DND-41 (cell line): ENCODE measurements at regions not wholly inside any gene's neighbourhood (a gene's known extent, or its start where the extent isn't known, plus 50 kb on each side); places are given as distances from the start of the nearest gene placed in this dataset.

Experiments
- ATAC-seq: fragments of 200-7000 bp; cut with Tn5 transposase; 3 replicates; pipeline ENCODE4 v1.9.1; 2021; ENCODE audit warnings: low read depth; ENCODE audit not compliant: insufficient read depth
- DNase-seq: peaks from one replicate; pipeline ENCODE4 v3.0.0-alpha.2; 2020
- H2AFZ ChIP-seq: 2 replicates; pipeline ENCODE4 v1.6.0; 2012; ENCODE audit warnings: low read depth, low read length
- H3K27ac ChIP-seq: 2 replicates; pipeline ENCODE4 v1.5.1; 2012; ENCODE audit warnings: low read length, inconsistent platforms
- H3K27me3 ChIP-seq: fragments of 200-600 bp; sonication (generic); 2 replicates; pipeline ENCODE4 v1.6.0; 2012; ENCODE audit warnings: low read length, mild to moderate bottlenecking, inconsistent platforms; ENCODE audit not compliant: insufficient read depth, poor library complexity
- H3K36me3 ChIP-seq: 2 replicates; pipeline ENCODE4 v1.5.1; 2012; ENCODE audit warnings: low read length, inconsistent platforms; ENCODE audit not compliant: insufficient read depth
- H3K4me1 ChIP-seq: 2 replicates; pipeline ENCODE4 v1.5.1; 2012; ENCODE audit warnings: mild to moderate bottlenecking, low read length; ENCODE audit not compliant: insufficient read depth
- H3K4me2 ChIP-seq: 2 replicates; pipeline ENCODE4 v1.6.0; 2012; ENCODE audit warnings: mild to moderate bottlenecking, moderate library complexity, low read length, inconsistent platforms; ENCODE audit not compliant: insufficient read depth
- H3K4me3 ChIP-seq, 2 experiments: fragments of 200-600 bp in 1 of 2; shearing (Covaris generic) in 1 of 2; 2 replicates each; pipeline ENCODE4 v1.5.1; 2012 to 2016; ENCODE audit warnings: inconsistent platforms in 2 of 2, low read length in 2 of 2, mild to moderate bottlenecking in 2 of 2, low read depth in 1 of 2, moderate library complexity in 1 of 2
- H3K79me2 ChIP-seq: 2 replicates; pipeline ENCODE4 v1.6.0; 2012; ENCODE audit warnings: low read length, inconsistent platforms; ENCODE audit not compliant: insufficient read depth
- H3K9ac ChIP-seq: 2 replicates; pipeline ENCODE4 v1.6.0; 2012; ENCODE audit warnings: low read depth, mild to moderate bottlenecking, inconsistent platforms, low read length, moderate library complexity
- H3K9me3 ChIP-seq: 2 replicates; pipeline ENCODE4 v1.5.1; 2012; ENCODE audit warnings: low read length, moderate library complexity, mild to moderate bottlenecking, inconsistent platforms; ENCODE audit not compliant: insufficient read depth, severe bottlenecking
- H4K20me1 ChIP-seq: 2 replicates; pipeline ENCODE4 v1.6.0; 2012; ENCODE audit warnings: low read length; ENCODE audit not compliant: insufficient read depth
- EZH2 ChIP-seq: IDR thresholded peaks from 3 replicates; pipeline ENCODE4 v1.6.1; 2012; ENCODE audit warnings: borderline replicate concordance, low read depth, mild to moderate bottlenecking, moderate library complexity, low read length, inconsistent platforms; ENCODE audit not compliant: severe bottlenecking
- TF ChIP-seq, protein P1 (sequence below): IDR thresholded peaks from 2 replicates; pipeline ENCODE4 v1.5.1; 2012; ENCODE audit warnings: borderline replicate concordance, low read length, moderate library complexity, mild to moderate bottlenecking; ENCODE audit not compliant: poor library complexity, severe bottlenecking; ENCODE audit errors: extremely low read depth

DNA sequence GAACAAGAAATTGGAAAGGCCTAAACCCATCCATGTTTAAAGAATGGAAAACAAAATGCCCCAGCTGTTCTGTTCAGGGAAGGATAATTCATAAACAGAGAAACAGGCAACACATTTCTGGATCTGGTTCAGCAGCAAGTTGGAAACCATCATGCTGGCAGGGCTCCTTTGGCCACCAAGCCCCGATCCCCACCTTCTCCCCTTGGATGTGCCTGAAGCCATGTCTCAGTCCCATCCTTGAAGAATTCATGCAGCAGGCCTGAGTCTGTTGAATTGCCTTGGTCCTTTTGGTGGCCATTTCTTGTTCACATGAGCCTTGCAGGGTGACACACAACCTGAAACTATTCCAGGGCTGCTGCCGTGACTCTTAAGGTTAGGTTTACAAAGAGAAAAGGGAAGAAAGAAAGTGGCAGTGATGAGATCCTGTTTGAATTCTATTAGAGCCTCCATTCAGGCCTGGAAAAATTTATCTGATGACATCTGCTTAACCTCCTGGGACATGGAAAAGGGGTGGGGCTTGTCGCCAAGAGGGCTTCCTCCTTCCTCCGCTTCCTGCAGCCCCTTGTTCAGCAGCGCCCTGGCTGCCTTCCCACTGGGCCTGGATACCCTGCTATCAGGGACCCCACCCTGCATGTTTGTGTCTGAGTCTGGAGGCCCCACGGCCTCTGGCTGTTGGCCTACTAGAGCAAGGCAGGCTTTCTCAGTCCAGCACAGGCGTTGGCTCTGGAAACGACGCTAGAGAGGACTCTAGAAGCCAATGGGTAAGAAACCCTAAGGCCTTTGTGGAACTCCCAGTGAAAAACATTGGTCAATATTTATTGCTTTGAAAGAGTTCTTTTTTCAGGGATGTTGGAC is 341.9 kb downstream of the C12orf75 start:
- no peak overlapping the region for H3K4me2 ChIP-seq
- no peak overlapping the region for H3K4me3 ChIP-seq
- no peaks in the 10 kb centered on the region for H3K79me2 ChIP-seq
- peaks cover 4% of the 10 kb centered on the region for H3K27me3 ChIP-seq
- 0 out of 2 replicates have a peak, but pooled peaks cover 3% of the 10 kb centered on the region for H4K20me1 ChIP-seq
- ATAC-seq, result no peak
- H3K36me3 ChIP-seq, result no peaks in the 10 kb centered on the region
- H2AFZ ChIP-seq, result no peak overlapping the region
- H3K4me1 ChIP-seq, result no peaks in the 10 kb centered on the region
- no peak overlapping the region for H3K27ac ChIP-seq
- H3K9me3 ChIP-seq, result no peaks in the 10 kb centered on the region
- H3K9ac ChIP-seq, result no peak overlapping the region
- TF ChIP-seq, protein P1, sequence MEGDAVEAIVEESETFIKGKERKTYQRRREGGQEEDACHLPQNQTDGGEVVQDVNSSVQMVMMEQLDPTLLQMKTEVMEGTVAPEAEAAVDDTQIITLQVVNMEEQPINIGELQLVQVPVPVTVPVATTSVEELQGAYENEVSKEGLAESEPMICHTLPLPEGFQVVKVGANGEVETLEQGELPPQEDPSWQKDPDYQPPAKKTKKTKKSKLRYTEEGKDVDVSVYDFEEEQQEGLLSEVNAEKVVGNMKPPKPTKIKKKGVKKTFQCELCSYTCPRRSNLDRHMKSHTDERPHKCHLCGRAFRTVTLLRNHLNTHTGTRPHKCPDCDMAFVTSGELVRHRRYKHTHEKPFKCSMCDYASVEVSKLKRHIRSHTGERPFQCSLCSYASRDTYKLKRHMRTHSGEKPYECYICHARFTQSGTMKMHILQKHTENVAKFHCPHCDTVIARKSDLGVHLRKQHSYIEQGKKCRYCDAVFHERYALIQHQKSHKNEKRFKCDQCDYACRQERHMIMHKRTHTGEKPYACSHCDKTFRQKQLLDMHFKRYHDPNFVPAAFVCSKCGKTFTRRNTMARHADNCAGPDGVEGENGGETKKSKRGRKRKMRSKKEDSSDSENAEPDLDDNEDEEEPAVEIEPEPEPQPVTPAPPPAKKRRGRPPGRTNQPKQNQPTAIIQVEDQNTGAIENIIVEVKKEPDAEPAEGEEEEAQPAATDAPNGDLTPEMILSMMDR, result no peak
- TF ChIP-seq EZH2, result no peak
- DNase-seq, result no peak

GRCh38 chr12:105674871-105675699 is 344.6 kb downstream of the C12orf75 start:
- Histone ChIP-seq H3K4me1 (no peaks in the 10 kb centered on the region), H3K4me3 (no peak overlapping the region), H4K20me1 (0 out of 2 replicates have a peak, but pooled peaks cover 3% of the 10 kb centered on the region), H3K79me2 (no peaks in the 10 kb centered on the region), H3K36me3 (no peaks in the 10 kb centered on the region), H3K9ac (no peak overlapping the region), H2AFZ (no peak overlapping the region), H3K27me3 (no peaks in the 10 kb centered on the region), H3K27ac (no peak overlapping the region), H3K4me2 (no peak overlapping the region), H3K9me3 (no peaks in the 10 kb centered on the region)
- ATAC-seq (no peak), DNase-seq (no peak)
- TF ChIP-seq, protein P1, result no peak
- TF ChIP-seq EZH2, result no peak

- Histone ChIP-seq H3K4me1 (no peaks in the 10 kb centered on the region), H3K36me3 (no peaks in the 10 kb centered on the region), H3K9ac (no peak overlapping the region), H2AFZ (no peak overlapping the region), H3K4me2 (no peak overlapping the region), H4K20me1 (0 out of 2 replicates have a peak, but pooled peaks cover 3% of the 10 kb centered on the region), H3K79me2 (no peaks in the 10 kb centered on the region), H3K4me3 (no peak overlapping the region), H3K27ac (no peak overlapping the region), H3K27me3 (no peaks in the 10 kb centered on the region), H3K9me3 (no peaks in the 10 kb centered on the region)
- TF ChIP-seq EZH2, result no peak
- TF ChIP-seq, protein P1, result no peak
- DNase-seq, result no peak
- no peak for ATAC-seq
Observed at GRCh38 chr12:105676694-105677093, 346.2 kb downstream of the C12orf75 start.
